HG02884 (cell line): ENCODE measurements at regions not wholly inside any gene's neighbourhood (a gene's known extent, or its start where the extent isn't known, plus 50 kb on each side); places are given as distances from the start of the nearest gene placed in this dataset.

Experiments used
- ATAC-seq: cut with Tn5 transposase; IDR thresholded peaks from one replicate; pipeline ENCODE4 v1.9.1; 2021; ENCODE audit warnings: mild to moderate bottlenecking, moderate library complexity; ENCODE audit not compliant: unreplicated experiment

GRCh38 chr1:91152331-91152730, 130.5 kb upstream of the ZNF644 start:
- ATAC-seq = no peak

GRCh38 chr1:91151702-91152101, 129.9 kb upstream of the ZNF644 start:
- ATAC-seq = no peak

GRCh38 chr1:91148641-91149069, 126.8 kb upstream of the ZNF644 start:
- no peak for ATAC-seq

- no peak for ATAC-seq
Measured at GRCh38 chr1:91141858-91142257, 120.0 kb upstream of the ZNF644 start.

- ATAC-seq = no peak
Measured at GRCh38 chr1:91138959-91139358, 117.1 kb upstream of the ZNF644 start.

GRCh38 chr1:91137173-91137852, 115.5 kb upstream of the ZNF644 start:
- ATAC-seq = no peak

- no peak for ATAC-seq
Measured at GRCh38 chr1:91135799-91136198, 114.0 kb upstream of the ZNF644 start.

GRCh38 chr1:91133248-91133647, 111.4 kb upstream of the ZNF644 start:
- ATAC-seq = no peak

- ATAC-seq = no peak
Measured at GRCh38 chr1:91130256-91130985, 108.6 kb upstream of the ZNF644 start.

GRCh38 chr1:91129458-91129857, 107.6 kb upstream of the ZNF644 start:
- no peak for ATAC-seq

GRCh38 chr1:91129017-91129416, 107.2 kb upstream of the ZNF644 start:
- ATAC-seq = no peak

GRCh38 chr1:91124989-91125417, 103.2 kb upstream of the ZNF644 start:
- no peak for ATAC-seq

GRCh38 chr1:91124290-91124985, 102.6 kb upstream of the ZNF644 start:
- ATAC-seq = no peak

GRCh38 chr1:91123773-91124172, 101.9 kb upstream of the ZNF644 start:
- no peak for ATAC-seq

- no peak for ATAC-seq
Measured at GRCh38 chr1:91123319-91123718, 101.5 kb upstream of the ZNF644 start.

GRCh38 chr1:91122106-91122717, 100.4 kb upstream of the ZNF644 start:
- no peak for ATAC-seq

GRCh38 chr1:91121366-91121765, 99.5 kb upstream of the ZNF644 start:
- ATAC-seq = no peak

GRCh38 chr1:91120936-91121335, 99.1 kb upstream of the ZNF644 start:
- ATAC-seq = no peak

GRCh38 chr1:91120421-91120820, 98.6 kb upstream of the ZNF644 start:
- ATAC-seq = no peak

- ATAC-seq = no peak
Measured at GRCh38 chr1:91104712-91105111, 82.9 kb upstream of the ZNF644 start.

GRCh38 chr1:91101328-91101727, 79.5 kb upstream of the ZNF644 start:
- no peak for ATAC-seq
